HEK293T (cell line): ENCODE measurements at regions not wholly inside any gene's neighbourhood (a gene's known extent, or its start where the extent isn't known, plus 50 kb on each side); places are given as distances from the start of the nearest gene placed in this dataset.

ENCODE experiments used
- BHLHE40 ChIP-seq: fragments of 450-650 bp; IDR thresholded peaks from 2 replicates; pipeline ENCODE4 v1.6.1; 2016; ENCODE audit warnings: mild to moderate bottlenecking, moderate library complexity, borderline replicate concordance
- ELF4 ChIP-seq: fragments of 450-650 bp; IDR thresholded peaks from 2 replicates; pipeline ENCODE4 v1.6.1; 2017; ENCODE audit warnings: antibody characterized with exemption
- NFRKB ChIP-seq: fragments of 450-650 bp; IDR thresholded peaks from 2 replicates; pipeline ENCODE4 v1.6.1; 2016; ENCODE audit warnings: mild to moderate bottlenecking, moderate library complexity

- TF ChIP-seq BHLHE40 (no peak), NFRKB (no peak), ELF4 (no peak)
These were observed 199.6 kb downstream of the SHOX2 start for GRCh38 chr3:157906627-157907026.
